ENCODE measurements at regions not wholly inside any gene's neighbourhood (a gene's known extent, or its start where the extent isn't known, plus 50 kb on each side); places are given as distances from the start of the nearest gene placed in this dataset.

DNA sequence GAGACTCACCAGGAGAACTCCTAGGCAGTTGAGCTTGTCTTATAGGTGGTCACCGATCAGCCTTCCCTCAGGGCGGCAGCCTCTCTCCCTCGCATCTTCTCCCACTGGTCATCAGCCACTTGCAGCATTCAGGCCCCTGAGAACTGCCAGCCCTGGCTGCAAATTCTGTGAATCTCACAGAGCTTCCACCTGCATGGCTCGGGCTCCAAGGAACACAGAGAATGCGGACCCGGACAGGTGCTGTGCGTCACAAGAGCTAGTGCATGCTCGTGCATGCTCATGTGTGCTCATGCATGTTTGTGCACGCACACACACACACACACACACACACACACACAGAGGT, 176.9 kb downstream of the ARHGAP12 start:
- DNase-seq (ENCODE audit: low spot score) = no peak
- Histone ChIP-seq H3K9me3 (ENCODE audit: low read depth) (no peaks in the 10 kb centered on the region), H3K27me3 (no peaks in the 10 kb centered on the region), H3K36me3 (replicated peaks; ENCODE audit: insufficient read depth, low read depth) (no peaks in the 10 kb centered on the region), H3K9me2 (replicated peaks; ENCODE audit: insufficient read depth) (no peaks in the 10 kb centered on the region), H3K27ac (no peak overlapping the region), H2AFZ (no peak overlapping the region), H3K4me1 (ENCODE audit: insufficient read depth) (peaks cover 11% of the 10 kb centered on the region), H3K4me3 (no peak overlapping the region), H3K79me2 (no peaks in the 10 kb centered on the region), H4K20me1 (ENCODE audit: insufficient read depth, poor library complexity, severe bottlenecking) (no peaks in the 10 kb centered on the region), H3K4me2 (no peak overlapping the region)
- 93% methylated on average over 8 of the region's 9 CpGs for WGBS (ENCODE audit: low lambda C conversion rate, missing lambda C conversion rate)
- TF ChIP-seq EZH2phosphoT487 (IDR thresholded peaks at IDR 0.05; ENCODE audit: low read depth, severe bottlenecking, unreplicated experiment) (no peak), CTCF (IDR thresholded peaks at IDR 0.05; ENCODE audit: poor library complexity) (no peak), EZH2 (IDR thresholded peaks at IDR 0.05; ENCODE audit: borderline replicate concordance) (no peak)

DNA sequence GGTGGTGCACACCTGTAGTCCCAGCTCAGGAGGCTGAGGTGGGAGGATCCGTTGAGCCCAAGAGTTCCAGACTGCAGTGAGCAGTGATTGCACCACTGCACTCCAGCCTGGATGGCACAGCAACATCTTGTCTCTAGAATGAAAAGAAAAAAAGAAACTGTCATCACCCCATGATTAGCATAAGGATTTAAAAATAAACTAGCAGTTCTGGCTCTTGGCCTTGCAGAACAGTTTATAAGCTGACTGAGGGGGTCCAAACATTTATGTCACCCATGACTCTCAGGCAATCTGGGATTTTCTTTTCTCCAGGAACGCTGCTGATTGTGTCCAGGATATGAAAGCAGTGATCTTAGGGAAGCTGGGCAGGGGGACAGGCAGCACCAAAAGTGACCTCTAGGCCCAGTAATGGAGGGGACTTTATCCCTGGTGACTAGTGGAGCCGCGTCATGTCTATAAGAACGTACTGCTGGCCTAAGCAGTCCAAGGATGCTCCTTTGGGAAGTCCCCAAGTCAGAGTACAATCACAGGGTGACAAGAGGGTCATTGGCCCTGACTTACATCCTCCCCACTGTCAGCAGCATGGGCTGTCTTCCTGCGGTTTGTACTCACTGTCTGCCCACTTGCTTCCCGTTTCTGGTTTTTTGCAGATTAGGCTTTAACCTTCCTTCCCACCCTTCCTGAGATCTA, 177.4 kb downstream of the ARHGAP12 start:
- Histone ChIP-seq H3K27ac (peak overlapping the region; percentile 68), H3K9me3 (ENCODE audit: low read depth) (no peaks in the 10 kb centered on the region), H3K4me2 (no peak overlapping the region), H3K4me3 (no peak overlapping the region), H3K79me2 (no peaks in the 10 kb centered on the region), H3K9me2 (replicated peaks; ENCODE audit: insufficient read depth) (no peaks in the 10 kb centered on the region), H4K20me1 (ENCODE audit: insufficient read depth, poor library complexity, severe bottlenecking) (no peaks in the 10 kb centered on the region), H3K4me1 (ENCODE audit: insufficient read depth) (peaks cover 11% of the 10 kb centered on the region), H3K27me3 (no peaks in the 10 kb centered on the region), H3K36me3 (replicated peaks; ENCODE audit: insufficient read depth, low read depth) (no peaks in the 10 kb centered on the region), H2AFZ (no peak overlapping the region)
- DNase-seq (ENCODE audit: low spot score) = no peak
- WGBS (ENCODE audit: low lambda C conversion rate, missing lambda C conversion rate) = 87% methylated on average over 7 of the region's 7 CpGs
- TF ChIP-seq EZH2 (IDR thresholded peaks at IDR 0.05; ENCODE audit: borderline replicate concordance) = no peak
- no peak for TF ChIP-seq EZH2phosphoT487 (IDR thresholded peaks at IDR 0.05; ENCODE audit: low read depth, severe bottlenecking, unreplicated experiment)
- no peak for TF ChIP-seq CTCF (IDR thresholded peaks at IDR 0.05; ENCODE audit: poor library complexity)

DNA sequence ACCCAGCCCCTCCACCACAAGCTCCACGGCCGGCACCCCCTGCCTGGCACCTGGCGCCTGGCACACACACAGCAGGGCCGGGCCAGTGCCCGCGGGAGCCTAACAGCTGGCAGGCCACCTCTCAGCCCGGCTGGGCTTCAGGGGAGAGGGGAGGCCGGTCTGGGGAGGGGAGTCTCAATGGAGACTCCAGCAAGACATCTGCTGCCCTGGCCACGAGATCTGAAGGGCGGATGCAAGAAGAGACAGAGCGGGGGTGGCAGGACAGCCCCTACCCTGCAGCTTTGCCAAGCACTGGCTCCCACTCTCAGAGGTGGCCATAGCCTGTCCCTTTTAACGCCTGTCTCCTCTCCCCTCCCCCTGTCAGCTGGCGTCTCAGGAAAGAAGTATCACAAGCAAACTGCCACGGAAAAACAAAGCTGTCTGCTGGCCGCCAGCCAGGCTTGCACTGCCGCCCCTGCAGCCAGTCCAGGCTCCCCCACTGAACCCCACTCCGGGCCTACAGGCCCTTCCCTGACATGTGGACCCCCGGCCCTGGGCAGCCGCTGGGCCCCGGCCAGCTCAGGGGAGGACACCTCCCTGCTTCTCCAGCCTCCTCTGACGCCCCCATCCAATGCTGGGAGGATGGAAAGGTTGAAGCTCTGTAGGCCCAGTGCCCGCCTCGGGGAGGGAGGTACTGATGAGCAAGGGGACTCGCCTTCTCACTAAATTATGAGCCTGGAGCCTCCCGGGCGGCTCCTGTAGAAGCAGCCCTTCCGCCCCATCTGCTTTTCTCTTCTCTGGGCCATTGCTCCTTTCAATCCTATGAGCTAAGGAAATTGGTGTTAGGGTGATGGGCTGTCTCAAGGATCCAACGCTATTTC, 178.4 kb downstream of the ARHGAP12 start:
- Histone ChIP-seq H4K20me1 (ENCODE audit: insufficient read depth, poor library complexity, severe bottlenecking) (no peaks in the 10 kb centered on the region), H3K9me3 (ENCODE audit: low read depth) (no peaks in the 10 kb centered on the region), H3K27me3 (no peaks in the 10 kb centered on the region), H3K27ac (peak overlapping the region; percentile 68), H3K4me1 (ENCODE audit: insufficient read depth) (peaks cover 11% of the 10 kb centered on the region), H3K9me2 (replicated peaks; ENCODE audit: insufficient read depth) (no peaks in the 10 kb centered on the region), H3K4me3 (no peak overlapping the region), H3K4me2 (no peak overlapping the region), H3K79me2 (no peaks in the 10 kb centered on the region), H3K36me3 (replicated peaks; ENCODE audit: insufficient read depth, low read depth) (no peaks in the 10 kb centered on the region), H2AFZ (no peak overlapping the region)
- no peak for TF ChIP-seq EZH2 (IDR thresholded peaks at IDR 0.05; ENCODE audit: borderline replicate concordance)
- no peak for TF ChIP-seq EZH2phosphoT487 (IDR thresholded peaks at IDR 0.05; ENCODE audit: low read depth, severe bottlenecking, unreplicated experiment)
- no peak for TF ChIP-seq CTCF (IDR thresholded peaks at IDR 0.05; ENCODE audit: poor library complexity)
- 69% methylated on average over 27 of the region's 28 CpGs for WGBS (ENCODE audit: low lambda C conversion rate, missing lambda C conversion rate)
- peak; percentile 54 for DNase-seq (ENCODE audit: low spot score)

Data from hepatocyte (in vitro differentiated cells).